GM19328 (cell line): ENCODE measurements at regions not wholly inside any gene's neighbourhood (a gene's known extent, or its start where the extent isn't known, plus 50 kb on each side); places are given as distances from the start of the nearest gene placed in this dataset.

Experiments used
- ATAC-seq: cut with Tn5 transposase; IDR thresholded peaks from one replicate; pipeline ENCODE4 v1.9.1; 2021; ENCODE audit warnings: mild to moderate bottlenecking, moderate library complexity; ENCODE audit not compliant: unreplicated experiment

DNA sequence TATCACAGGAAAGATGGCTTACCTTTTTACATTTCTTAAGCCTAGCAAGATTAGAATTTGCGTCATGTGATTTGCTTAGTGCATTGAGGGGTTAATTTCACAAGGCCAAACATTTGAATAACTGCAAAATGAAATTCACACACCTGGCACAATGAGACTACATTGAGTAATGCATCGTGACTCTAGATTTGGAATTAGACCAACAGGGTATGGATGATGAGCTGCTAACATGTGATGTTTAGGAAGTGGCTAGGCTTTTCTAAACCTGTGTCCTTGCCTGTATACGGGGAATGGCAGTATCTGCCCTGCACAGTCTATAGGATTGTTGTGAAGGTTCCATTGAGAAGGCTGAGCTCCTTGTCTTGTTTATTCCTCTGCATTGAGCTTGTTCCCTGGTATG is 160.1 kb downstream of the MFSD1 start:
- ATAC-seq: no peak

DNA sequence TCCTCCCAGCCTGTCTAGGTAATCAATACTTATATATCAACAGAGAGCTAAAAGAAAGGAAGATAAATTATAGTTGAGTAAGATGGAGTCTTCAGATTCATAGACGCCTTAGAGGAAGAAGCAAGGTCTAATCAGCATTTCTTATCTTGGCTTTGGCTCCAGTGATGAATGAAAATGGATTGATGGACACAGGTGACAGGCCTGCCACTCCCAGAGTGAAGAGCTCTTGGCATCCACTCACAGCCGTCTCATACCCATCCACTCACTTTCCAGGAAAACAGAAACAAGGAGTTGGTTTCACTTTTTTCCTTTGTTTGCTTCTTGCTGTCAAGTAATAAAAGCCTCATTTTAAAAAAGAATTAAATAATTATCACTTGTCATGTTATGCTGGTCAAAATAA is 168.2 kb downstream of the MFSD1 start:
- ATAC-seq: no peak

DNA sequence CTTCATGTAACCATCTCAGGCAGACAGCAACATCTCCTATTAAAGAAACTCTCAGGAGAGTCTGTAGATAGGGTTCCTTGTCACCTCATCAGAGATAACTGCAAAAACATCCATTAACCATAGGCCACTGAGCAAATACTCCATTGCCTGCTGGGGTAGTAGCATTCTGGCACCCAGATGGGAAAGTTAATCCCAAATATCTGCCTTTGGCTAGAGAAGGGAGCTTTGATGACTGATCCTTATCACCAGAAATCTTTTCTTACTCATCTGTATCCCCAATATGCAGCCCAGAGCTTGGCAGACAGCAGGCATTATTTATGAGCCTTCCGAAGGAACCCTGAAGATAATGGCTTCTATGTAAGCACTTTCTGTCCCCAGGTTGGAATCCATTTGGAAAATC is 173.1 kb downstream of the MFSD1 start:
- ATAC-seq: no peak

DNA sequence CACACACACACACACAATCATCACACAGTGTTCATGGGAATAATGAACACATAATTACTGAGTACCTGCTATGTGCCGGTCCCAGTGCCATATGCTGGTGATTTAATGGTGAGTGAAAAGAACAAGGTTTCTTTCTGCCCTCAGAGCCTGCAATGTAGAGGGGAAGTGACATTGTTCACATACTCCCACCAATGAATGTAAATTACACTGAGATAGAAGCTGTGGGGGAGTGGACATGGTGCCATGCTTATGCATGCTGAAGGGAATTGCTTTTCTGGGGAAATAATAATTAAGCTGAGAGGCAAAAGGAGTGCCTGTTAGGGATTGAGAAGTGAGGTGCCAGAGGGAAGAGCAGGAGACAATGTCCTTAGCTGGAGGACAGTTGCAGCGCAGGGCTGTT is 175.1 kb downstream of the MFSD1 start:
- no peak for ATAC-seq

DNA sequence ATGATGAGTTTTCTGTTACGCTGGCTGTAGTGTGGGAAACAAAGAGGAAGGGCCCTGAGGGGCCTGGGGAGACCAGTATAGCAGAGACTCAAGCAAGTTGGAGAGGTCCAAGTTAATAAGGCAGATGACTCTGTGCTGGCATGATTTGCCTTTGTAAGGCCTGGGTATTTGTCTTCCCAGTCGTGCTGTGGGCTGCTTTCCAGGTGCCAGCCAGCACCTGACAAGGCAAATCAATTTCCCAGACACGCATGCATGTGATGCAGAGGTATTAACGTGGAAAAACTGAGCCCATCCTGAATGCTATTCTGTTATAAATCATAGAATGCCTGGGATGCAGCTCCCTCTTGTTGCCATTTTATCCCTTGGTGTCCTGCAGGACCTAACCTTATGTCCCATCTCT is 175.6 kb downstream of the MFSD1 start:
- no peak for ATAC-seq

DNA sequence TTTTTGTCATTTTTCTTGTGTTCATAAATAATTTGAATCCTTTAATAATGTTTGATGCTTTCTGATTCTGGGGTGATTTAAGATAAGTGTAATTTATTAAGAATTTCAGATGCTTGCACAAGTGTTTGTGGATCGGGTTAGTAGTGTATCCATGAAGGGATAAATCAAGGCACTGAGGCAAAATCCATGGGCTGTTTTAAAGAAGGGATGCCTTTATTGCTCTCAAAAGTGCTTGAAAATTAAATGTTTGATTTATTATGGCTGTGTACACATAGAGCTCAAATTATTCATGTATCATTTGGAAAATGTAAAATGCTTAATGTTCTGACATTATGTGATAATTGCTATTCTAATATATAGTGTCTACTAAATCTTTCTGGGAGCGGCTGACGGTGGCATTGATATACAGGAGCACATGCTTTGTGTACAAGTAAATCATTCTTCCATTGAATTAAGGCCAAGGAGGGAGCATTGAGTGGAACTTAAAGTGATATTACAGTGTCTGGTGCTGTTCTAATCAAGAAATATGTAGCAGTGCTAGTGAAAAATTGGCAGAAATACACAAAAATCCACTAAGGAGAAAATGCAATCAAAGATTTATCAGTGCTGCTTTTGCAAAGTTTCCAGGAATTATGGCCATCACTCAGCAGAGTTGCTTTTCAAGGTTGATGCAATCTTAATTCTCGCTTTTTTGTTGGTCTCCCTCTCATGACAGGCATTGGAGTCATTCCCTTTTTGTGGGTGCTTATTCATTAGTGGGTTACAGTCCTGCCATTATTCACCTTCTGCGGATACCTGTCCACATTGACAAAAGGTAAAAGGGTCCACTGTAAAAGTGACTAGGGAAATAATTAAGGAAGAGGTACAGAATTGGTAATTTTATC is 181.6 kb downstream of the MFSD1 start:
- no peak for ATAC-seq

DNA sequence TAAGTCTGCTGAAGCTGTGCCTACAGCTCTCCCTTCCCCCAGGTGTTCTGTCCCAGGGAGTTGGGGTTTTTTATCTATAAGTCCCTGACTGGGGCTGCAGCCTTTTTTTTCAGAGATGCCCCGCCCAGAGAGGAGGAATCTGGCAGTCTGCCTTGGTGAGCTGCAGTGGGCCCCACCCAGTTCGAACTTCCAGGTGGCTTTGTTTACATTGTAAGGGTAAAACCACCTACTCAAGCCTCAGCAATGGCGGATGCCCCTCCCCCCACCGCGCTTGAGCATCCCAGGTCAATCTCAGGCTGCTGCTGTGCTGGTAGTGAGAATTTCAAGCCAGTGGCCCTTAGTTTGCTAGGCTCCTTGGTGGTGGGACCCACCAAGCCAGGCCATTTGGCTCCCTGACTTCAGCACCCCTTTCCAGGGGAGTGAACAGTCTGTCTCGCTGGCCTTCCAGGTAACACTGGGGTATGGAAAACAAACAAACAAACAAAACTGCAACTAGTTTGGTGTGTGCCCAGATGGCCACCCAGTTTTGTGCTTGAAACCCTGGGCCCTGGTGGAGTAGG is 189.4 kb downstream of the MFSD1 start:
- ATAC-seq: no peak

DNA sequence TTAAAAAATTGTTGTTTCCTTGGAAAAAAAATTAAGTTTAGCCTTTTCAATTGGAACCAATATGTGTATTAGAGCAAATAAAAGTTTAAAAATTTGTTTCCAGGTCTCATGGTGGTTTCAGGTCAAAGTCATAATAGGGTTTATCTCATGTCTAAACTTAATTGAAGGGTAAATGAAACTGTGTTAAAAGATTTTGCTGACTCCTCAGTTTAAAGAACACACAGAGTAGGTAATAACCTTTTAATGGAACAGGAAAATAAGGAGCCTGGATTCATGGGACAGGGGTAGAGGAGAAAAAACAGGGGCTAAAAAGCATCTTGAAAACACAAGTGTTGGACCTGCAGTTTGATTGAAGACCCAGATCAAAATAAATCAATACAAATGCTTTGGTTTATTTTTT is 190.6 kb downstream of the MFSD1 start:
- ATAC-seq: no peak

DNA sequence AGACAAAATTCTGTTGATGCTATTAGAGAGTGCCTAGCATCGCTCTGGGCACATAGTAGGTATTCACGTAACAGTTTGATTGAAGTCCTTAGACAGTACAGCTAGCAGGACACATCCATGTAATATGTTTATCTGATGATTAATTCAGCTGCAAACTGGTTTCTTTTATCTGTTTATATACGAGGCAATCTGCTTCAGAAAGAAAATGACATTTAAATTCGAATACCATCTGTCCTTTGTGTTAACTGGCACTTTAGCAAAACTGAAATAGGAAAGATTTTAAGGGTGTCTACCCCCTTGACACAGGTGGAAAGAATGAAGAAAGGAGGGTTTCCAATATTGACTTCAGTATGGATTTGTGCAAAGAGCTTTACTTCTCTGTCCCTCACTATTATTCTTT is 192.5 kb downstream of the MFSD1 start:
- no peak for ATAC-seq

DNA sequence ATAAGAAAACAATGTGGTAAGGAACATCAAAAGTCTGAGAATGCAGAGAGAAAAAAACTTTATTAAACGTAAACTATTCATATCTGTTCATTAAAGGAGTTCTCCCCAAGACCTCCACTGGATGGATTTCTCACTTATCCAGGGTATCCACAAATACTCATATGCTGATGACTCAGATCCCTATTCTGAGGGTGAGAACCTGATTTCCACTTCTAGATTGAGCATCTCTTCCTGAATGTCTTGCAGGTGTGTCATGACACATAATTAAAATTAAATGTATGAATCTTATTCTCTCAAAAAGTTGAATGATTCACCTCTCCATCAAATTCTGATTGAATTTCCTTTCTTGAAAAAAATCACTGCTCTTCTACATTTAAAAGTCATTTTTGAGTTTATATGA is 199.9 kb downstream of the MFSD1 start:
- no peak for ATAC-seq

DNA sequence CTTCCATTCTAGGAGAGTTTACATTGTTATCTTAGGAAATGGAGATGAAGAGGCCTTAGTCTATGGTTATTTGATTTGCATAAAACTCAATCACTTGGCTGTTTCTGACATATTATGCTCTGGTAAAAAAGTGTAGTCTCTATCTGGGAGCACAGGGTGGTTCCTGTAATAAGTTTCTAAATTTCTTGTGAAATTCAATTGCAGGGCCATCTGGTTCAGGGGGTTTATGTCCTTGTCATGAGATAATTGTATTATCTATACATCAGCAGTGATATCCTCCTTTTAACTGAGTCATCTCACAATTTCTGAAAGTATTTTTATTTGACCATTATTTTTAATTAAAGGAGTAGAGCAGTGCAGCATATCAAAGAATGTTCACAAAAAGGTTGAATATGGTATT is 203.3 kb downstream of the MFSD1 start:
- no peak for ATAC-seq

DNA sequence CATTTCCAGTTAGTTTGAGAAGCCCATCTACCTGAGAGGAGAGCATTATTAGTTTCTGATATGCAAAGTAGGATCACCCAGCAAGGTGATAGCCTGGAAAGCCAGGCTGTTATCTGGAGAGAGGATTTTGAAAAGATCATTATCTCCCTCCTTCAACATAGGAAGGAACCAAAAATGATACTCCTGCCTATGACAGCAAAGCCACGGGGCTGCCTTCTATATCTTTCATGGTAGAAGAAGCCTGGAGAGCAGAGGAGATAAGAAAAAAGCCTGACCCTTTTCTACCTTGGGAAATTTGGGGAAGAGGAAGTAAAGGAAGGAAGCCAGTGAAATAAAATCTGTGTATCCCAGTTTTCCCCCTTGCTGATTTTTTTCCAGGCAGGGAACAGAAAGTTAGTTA is 205.5 kb downstream of the MFSD1 start:
- ATAC-seq: no peak

DNA sequence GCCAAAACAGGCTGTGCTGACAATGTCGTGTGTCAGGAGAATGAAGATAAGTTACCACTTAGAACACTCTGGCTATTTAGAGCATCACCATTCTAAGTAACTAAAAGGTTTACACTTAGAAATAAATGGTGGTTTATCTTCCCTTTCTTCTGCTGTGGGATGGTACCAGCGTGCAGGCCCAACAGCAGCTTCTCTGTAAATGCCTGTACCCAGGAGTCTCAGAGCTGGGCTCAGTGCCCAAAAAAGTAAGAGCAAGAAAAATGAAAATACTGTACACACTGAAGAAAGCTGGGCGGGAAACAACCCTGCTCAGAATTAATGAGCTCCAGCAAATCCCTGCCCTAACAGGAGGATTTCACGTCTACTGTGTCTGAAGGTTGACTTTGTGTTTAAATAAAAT is 206.5 kb downstream of the MFSD1 start:
- ATAC-seq: no peak

DNA sequence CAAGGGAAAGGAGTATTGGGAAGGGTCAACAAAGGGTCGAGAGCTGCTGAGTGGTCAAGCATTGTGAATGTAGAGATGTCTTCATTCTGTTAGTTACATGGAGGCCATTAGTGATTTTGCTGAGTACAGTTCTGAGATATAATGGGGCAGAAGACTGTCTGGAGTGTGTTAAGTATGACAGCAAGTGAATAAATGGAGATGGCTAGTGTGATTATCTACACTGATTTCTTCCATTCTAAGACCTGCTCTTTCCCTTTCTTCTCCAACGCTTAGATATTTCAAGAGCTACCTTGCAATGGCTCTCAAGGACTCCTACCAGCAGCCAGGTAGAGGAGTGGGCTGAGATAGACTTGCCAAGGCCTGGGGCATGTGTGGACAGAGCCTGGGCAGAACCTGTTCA is 216.5 kb downstream of the MFSD1 start:
- no peak for ATAC-seq

DNA sequence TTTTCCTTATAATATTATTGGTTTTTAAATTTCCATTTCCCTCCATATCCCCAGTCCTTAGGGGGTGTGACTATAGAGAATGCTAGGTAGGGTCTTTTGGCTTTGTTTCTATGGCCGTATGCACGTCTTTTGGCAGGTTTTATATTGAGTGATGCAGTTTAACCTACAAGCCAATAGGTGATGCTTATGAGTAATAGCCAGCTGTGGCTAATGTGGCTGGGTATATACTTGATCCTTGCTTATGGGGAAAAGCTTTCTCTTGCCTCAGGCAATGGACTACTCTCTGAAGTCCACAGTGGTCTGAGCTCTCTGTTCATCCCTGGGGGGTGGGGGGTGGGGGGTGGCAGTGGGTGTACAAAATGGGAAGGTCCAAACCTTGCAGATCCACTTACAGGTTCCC is 223.9 kb downstream of the MFSD1 start:
- no peak for ATAC-seq

DNA sequence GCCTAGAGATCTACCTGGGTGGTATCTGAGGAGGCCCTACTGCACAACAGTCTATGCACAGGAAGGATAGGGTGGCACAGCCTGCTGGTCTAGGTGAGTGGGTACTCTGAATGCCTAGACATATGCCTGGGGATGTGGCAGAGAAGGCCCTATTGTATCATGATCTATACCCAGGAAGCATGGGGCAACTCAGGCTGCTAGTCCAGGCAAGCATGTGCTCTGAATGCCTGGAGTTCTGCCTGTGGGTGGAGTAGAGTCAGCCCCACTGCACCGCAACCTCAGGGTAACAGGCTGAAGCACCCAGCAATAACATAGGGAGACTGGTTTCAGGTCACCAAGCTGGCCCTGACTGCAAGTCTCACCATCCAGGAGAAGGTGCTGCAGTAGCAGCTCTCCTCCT is 224.7 kb downstream of the MFSD1 start:
- ATAC-seq: no peak

DNA sequence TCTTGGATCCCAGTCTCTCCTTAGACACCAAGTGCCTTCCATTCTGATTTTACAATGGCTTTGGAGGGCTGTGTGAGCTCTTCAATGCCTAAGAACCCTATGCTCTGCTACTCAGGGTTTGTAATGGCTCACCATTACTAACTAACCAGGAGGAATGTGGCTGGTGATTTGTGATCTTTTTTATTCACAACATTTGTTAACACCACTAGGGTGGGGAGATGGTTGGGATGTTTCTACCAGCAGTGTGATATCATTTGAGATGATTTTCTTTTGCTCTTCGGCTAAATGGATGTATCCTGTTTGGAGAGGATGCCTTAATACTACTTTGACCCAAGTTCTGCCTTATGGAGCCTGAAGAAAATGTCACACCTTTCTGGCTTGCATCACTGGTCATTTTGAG is 226.9 kb downstream of the MFSD1 start:
- no peak for ATAC-seq

DNA sequence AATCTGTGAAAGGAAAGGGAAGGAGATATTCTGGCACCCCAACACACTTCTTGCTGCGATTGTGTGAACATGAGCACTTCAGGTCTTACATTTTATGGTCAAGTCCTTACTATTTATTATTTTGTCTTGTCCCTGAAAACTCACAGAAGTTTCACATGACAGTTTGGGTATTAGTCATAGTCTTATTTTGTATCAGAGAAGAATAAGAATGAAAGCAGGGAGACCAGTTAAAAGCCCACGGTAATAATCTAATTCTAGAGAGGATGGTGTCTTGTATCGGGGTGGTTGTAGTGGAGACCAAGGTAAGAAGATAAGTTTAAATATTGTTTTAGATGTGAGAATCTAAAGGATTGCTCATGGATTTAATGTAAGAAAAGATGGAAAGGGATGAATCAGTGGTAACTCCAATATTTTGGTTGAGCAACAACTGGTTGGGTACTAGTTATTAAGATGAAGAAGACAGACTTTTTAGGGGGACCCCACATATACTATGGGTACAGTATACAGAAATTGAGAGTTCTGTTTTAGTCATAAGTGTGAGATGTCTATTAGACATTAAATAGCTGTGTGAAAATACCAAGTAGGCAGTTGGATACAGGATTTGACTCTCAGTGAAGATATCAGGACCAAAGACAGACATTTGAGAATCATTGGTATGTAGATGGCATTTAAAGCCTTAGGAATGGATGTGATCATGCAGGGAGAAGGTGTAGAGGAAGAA is 227.6 kb downstream of the MFSD1 start:
- peak; percentile 73 for ATAC-seq

DNA sequence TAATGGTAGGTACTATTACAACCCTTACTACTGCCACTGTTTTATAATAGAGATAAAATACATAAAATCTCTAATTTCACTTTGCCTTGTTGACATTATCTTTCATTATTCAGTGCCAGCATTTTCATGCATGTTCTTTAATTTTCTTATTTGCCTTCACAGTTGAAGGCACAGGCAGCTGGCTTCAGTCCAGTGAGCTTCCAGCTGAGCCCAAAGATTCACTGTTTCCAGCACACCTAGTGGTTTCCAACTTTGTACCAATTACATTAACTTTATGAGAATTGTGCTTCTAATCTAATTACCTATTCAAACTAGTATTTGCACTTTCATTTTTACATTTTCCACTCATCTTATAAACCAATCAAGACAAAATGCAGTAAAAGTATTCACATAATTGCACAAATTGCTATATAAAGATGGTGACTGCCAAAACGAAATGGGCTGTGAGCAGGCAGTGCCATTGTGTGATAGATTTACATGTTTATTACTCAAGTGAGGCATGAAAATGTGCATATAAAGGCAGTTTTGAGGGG is 228.3 kb downstream of the MFSD1 start:
- ATAC-seq: no peak

DNA sequence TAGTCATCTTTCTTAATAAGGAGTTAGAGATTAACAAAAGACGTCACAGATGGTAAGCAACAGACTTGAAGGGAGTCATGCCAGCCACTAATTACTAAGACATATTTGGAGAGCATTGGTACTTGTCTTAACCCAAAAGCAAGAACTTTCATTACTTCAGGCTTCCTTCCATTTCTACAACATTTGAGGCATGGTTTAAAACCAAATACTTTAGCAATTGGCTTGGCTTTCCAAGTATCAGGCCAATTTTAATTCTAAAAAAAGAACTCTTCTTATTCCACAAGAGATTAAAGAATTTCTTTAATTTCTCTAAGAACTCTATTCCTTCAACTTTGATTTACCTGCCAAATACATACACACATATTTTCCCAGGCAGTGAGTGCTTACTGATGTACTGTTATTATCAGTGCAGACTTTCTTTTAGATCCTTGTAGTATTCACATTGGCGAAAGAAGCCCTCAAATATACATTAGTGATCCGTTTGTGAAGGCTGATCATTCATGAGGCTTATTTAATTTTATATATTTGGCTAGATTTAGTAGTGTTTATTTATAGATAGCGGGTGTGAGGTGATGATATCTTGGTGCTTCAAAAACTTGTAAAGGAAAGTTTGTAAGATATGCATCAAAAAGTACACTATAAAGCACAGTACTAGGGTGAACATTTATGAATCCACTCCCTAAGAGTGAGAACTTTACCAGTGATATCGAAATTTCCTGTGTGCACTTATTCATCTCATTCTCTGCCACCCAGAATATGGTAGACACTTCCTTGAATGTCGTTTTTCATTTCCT is 229.2 kb downstream of the MFSD1 start:
- ATAC-seq: no peak

DNA sequence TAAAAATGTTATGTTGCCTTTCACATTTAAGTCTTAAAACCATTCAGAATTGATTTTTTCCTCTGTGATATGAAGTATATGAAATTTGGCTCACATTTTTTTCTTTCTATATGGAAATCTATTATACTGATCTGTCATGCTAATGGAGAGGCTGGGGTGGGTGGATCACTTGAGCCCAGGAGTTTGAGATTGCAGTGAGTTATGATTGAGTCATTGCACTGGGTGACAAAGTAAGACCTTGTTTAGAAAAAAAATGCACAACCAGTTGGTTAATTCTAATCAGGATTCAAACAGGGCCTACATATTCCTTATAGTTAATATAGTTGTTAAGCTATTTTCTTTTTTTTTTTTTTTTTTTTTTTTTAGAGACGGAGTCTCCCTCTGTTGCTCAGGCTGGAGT is 230.5 kb downstream of the MFSD1 start:
- ATAC-seq: no peak
